DOHH2 (cell line): ENCODE measurements at regions not wholly inside any gene's neighbourhood (a gene's known extent, or its start where the extent isn't known, plus 50 kb on each side); places are given as distances from the start of the nearest gene placed in this dataset.

Experiments used
- H3F3A ChIP-seq: fragments of 200-600 bp; sonication (generic), shearing (Covaris generic); 2 replicates; pipeline ENCODE4 v1.6.0; 2016; ENCODE audit warnings: antibody characterized with exemption, mild to moderate bottlenecking; ENCODE audit not compliant: control insufficient read depth, insufficient read depth
- H3K27ac ChIP-seq: fragments of 200-600 bp; sonication (generic); 2 replicates; pipeline ENCODE4 v1.5.1; 2014; ENCODE audit warnings: low read depth, mild to moderate bottlenecking, low read length, moderate library complexity
- H3K27me3 ChIP-seq: fragments of 200-600 bp; sonication (generic); 2 replicates; pipeline ENCODE4 v1.6.1; 2014; ENCODE audit warnings: mild to moderate bottlenecking, low read length, mixed read lengths; ENCODE audit not compliant: control insufficient read depth
- H3K36me3 ChIP-seq: fragments of 200-600 bp; sonication (generic); 2 replicates; pipeline ENCODE4 v1.6.1; 2014; ENCODE audit warnings: mild to moderate bottlenecking, low read length, moderate library complexity, mixed read lengths; ENCODE audit not compliant: control insufficient read depth
- H3K4me1 ChIP-seq: fragments of 200-600 bp; sonication (generic); 2 replicates; pipeline ENCODE4 v1.6.1; 2014; ENCODE audit warnings: mild to moderate bottlenecking, low read length, mixed read lengths; ENCODE audit not compliant: control insufficient read depth
- H3K4me2 ChIP-seq: fragments of 200-600 bp; sonication (generic); 2 replicates; pipeline ENCODE4 v1.6.0; 2014; ENCODE audit warnings: mild to moderate bottlenecking, low read length, moderate library complexity
- H3K4me3 ChIP-seq: fragments of 200-600 bp; sonication (generic); 2 replicates; pipeline ENCODE4 v1.5.1; 2014; ENCODE audit warnings: mild to moderate bottlenecking, low read length, mixed read lengths
- H3K79me2 ChIP-seq: fragments of 200-600 bp; sonication (generic); 2 replicates; pipeline ENCODE4 v1.6.1; 2014; ENCODE audit warnings: mild to moderate bottlenecking, low read length, mixed read lengths; ENCODE audit not compliant: control insufficient read depth
- H3K9me2 ChIP-seq: fragments of 200-600 bp; sonication (generic); replicated peaks from 2 replicates; pipeline ENCODE4 v1.6.1; 2014; ENCODE audit warnings: mild to moderate bottlenecking, low read length, mixed read lengths; ENCODE audit not compliant: control insufficient read depth
- H3K9me3 ChIP-seq: fragments of 200-600 bp; sonication (generic); 2 replicates; pipeline ENCODE4 v1.6.1; 2014; ENCODE audit warnings: antibody characterized with exemption, low read length, mixed read lengths; ENCODE audit not compliant: control insufficient read depth, insufficient read depth
- H4K20me1 ChIP-seq: fragments of 200-600 bp; sonication (generic); 2 replicates; pipeline ENCODE4 v1.6.0; 2014; ENCODE audit warnings: low read depth, mild to moderate bottlenecking, antibody characterized with exemption, low read length, moderate library complexity; ENCODE audit not compliant: control insufficient read depth, insufficient read depth
- EZH2phosphoT487 ChIP-seq: fragments of 200-600 bp; sonication (generic); IDR thresholded peaks from 2 replicates; pipeline ENCODE4 v1.6.1; 2017; ENCODE audit warnings: borderline replicate concordance, mild to moderate bottlenecking, antibody characterized with exemption, low read length, moderate library complexity, mixed read lengths
- TF ChIP-seq, protein P1 (sequence below): fragments of 200-600 bp; sonication (generic); IDR thresholded peaks from one replicate; pipeline ENCODE4 v1.5.1; 2014; ENCODE audit warnings: antibody characterized with exemption, mild to moderate bottlenecking, low read depth, low read length; ENCODE audit not compliant: poor library complexity, severe bottlenecking

DNA sequence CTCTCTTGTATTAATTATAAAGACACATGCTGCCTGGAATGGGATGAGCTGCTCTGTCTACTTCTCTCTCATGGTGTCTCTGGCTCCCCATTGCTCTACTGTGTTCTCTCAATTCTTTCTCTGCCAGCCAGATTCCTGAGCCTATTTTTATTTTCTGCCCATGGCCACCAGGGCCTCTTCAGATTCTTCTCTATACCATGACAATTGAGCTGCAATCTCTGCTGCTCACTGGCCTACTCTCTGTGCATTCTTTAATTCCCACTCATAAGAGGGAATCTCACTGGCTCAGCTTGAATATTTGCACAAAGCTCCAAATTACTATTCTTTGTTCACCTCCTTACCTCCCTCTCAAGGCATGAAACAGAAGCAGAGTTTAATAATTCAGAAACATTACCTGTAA is 161.4 kb upstream of the GULP1 start:
- Histone ChIP-seq H3K36me3 (no peaks in the 10 kb centered on the region), H3K9me3 (no peaks in the 10 kb centered on the region), H3K27me3 (no peaks in the 10 kb centered on the region), H3K9me2 (no peaks in the 10 kb centered on the region), H3K4me1 (no peaks in the 10 kb centered on the region), H3F3A (no peaks in the 10 kb centered on the region), H3K4me2 (no peak overlapping the region), H3K79me2 (no peaks in the 10 kb centered on the region), H3K4me3 (no peak overlapping the region), H3K27ac (no peak overlapping the region), H4K20me1 (no peaks in the 10 kb centered on the region)
- TF ChIP-seq EZH2phosphoT487: no peak
- TF ChIP-seq, protein P1, sequence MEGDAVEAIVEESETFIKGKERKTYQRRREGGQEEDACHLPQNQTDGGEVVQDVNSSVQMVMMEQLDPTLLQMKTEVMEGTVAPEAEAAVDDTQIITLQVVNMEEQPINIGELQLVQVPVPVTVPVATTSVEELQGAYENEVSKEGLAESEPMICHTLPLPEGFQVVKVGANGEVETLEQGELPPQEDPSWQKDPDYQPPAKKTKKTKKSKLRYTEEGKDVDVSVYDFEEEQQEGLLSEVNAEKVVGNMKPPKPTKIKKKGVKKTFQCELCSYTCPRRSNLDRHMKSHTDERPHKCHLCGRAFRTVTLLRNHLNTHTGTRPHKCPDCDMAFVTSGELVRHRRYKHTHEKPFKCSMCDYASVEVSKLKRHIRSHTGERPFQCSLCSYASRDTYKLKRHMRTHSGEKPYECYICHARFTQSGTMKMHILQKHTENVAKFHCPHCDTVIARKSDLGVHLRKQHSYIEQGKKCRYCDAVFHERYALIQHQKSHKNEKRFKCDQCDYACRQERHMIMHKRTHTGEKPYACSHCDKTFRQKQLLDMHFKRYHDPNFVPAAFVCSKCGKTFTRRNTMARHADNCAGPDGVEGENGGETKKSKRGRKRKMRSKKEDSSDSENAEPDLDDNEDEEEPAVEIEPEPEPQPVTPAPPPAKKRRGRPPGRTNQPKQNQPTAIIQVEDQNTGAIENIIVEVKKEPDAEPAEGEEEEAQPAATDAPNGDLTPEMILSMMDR: no peak

DNA sequence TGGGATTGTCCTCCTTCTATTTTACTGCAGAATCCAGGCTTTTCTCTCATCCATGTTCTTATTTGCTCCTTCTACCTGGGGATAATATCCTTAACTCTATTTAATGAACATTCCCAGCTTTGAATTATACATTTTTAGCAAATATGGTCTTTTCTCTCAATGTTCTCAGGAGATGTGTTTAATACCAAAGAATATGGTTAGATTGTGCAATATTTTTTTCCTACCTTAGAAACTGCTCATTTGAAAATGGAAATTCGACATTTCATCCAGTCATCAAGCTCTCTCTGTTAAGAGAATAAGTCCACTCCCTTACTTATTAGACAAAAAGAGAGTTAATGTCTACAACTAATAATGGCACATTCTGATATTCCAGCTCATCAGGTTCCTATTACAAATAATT is 160.4 kb upstream of the GULP1 start:
- TF ChIP-seq, protein P1: no peak
- TF ChIP-seq EZH2phosphoT487: no peak

GRCh38 chr2:188132385-188132784 is 159.3 kb upstream of the GULP1 start:
- H3K79me2 ChIP-seq: no peaks in the 10 kb centered on the region
- no peaks in the 10 kb centered on the region for H3K36me3 ChIP-seq

More for the DNA sequence above, 160.4 kb upstream of the GULP1 start:
- Histone ChIP-seq H3K4me1 (no peaks in the 10 kb centered on the region), H3K27me3 (no peaks in the 10 kb centered on the region), H4K20me1 (no peaks in the 10 kb centered on the region), H3F3A (no peaks in the 10 kb centered on the region), H3K9me3 (no peaks in the 10 kb centered on the region), H3K79me2 (no peaks in the 10 kb centered on the region), H3K4me3 (no peak overlapping the region), H3K36me3 (no peaks in the 10 kb centered on the region), H3K9me2 (no peaks in the 10 kb centered on the region), H3K27ac (no peak overlapping the region), H3K4me2 (no peak overlapping the region)

More at GRCh38 chr2:188132385-188132784, 159.3 kb upstream of the GULP1 start:
- Histone ChIP-seq H3F3A (no peaks in the 10 kb centered on the region), H3K9me2 (no peaks in the 10 kb centered on the region), H3K9me3 (no peaks in the 10 kb centered on the region), H3K4me3 (no peak overlapping the region), H4K20me1 (no peaks in the 10 kb centered on the region), H3K4me1 (no peaks in the 10 kb centered on the region), H3K27ac (no peak overlapping the region), H3K4me2 (no peak overlapping the region), H3K27me3 (no peaks in the 10 kb centered on the region)
- TF ChIP-seq, protein P1: no peak
- TF ChIP-seq EZH2phosphoT487: no peak
